ENCODE measurements at regions not wholly inside any gene's neighbourhood (a gene's known extent, or its start where the extent isn't known, plus 50 kb on each side); places are given as distances from the start of the nearest gene placed in this dataset.

GRCh38 chr13:68506888-68507551 is 1276.9 kb upstream of the PCDH9 start:
- no peak for DNase-seq (ENCODE audit: low read depth, low spot score)

- no peak for DNase-seq (ENCODE audit: low read depth, low spot score)
Observed at GRCh38 chr13:68490594-68490993, 1260.5 kb upstream of the PCDH9 start.

- no peak for DNase-seq (ENCODE audit: low read depth, low spot score)
Observed at GRCh38 chr13:68481130-68481529, 1251.0 kb upstream of the PCDH9 start.

- DNase-seq (ENCODE audit: low read depth, low spot score), result no peak
Observed at GRCh38 chr13:68473834-68474326, 1243.7 kb upstream of the PCDH9 start.

GRCh38 chr13:68467160-68467559 is 1237.0 kb upstream of the PCDH9 start:
- no peak for DNase-seq (ENCODE audit: low read depth, low spot score)

GRCh38 chr13:68440874-68441273 is 1210.7 kb upstream of the PCDH9 start:
- DNase-seq (ENCODE audit: low read depth, low spot score), result no peak

- DNase-seq (ENCODE audit: low read depth, low spot score), result no peak
Observed at GRCh38 chr13:68439817-68440216, 1209.7 kb upstream of the PCDH9 start.

- DNase-seq (ENCODE audit: low read depth, low spot score), result no peak
Observed at GRCh38 chr13:68428292-68428691, 1198.2 kb upstream of the PCDH9 start.

GRCh38 chr13:68417801-68418200 is 1187.7 kb upstream of the PCDH9 start:
- DNase-seq (ENCODE audit: low read depth, low spot score), result no peak

GRCh38 chr13:68410007-68410406 is 1179.9 kb upstream of the PCDH9 start:
- no peak for DNase-seq (ENCODE audit: low read depth, low spot score)

- no peak for DNase-seq (ENCODE audit: low read depth, low spot score)
Observed at GRCh38 chr13:68390987-68391386, 1160.9 kb upstream of the PCDH9 start.

- DNase-seq (ENCODE audit: low read depth, low spot score), result no peak
Observed at GRCh38 chr13:68386808-68387207, 1156.7 kb upstream of the PCDH9 start.

GRCh38 chr13:68380041-68380973 is 1150.2 kb upstream of the PCDH9 start:
- no peak for DNase-seq (ENCODE audit: low read depth, low spot score)

GRCh38 chr13:68378294-68378693 is 1148.2 kb upstream of the PCDH9 start:
- no peak for DNase-seq (ENCODE audit: low read depth, low spot score)

GRCh38 chr13:68375004-68375403 is 1144.9 kb upstream of the PCDH9 start:
- DNase-seq (ENCODE audit: low read depth, low spot score), result no peak

- DNase-seq (ENCODE audit: low read depth, low spot score), result no peak
Observed at GRCh38 chr13:68369739-68370138, 1139.6 kb upstream of the PCDH9 start.

- DNase-seq (ENCODE audit: low read depth, low spot score), result no peak
Observed at GRCh38 chr13:68368922-68369321, 1138.8 kb upstream of the PCDH9 start.

GRCh38 chr13:68359105-68359504 is 1129.0 kb upstream of the PCDH9 start:
- no peak for DNase-seq (ENCODE audit: low read depth, low spot score)

- no peak for DNase-seq (ENCODE audit: low read depth, low spot score)
Observed at GRCh38 chr13:68358294-68358705, 1128.2 kb upstream of the PCDH9 start.

GRCh38 chr13:68350554-68350953 is 1120.4 kb upstream of the PCDH9 start:
- no peak for DNase-seq (ENCODE audit: low read depth, low spot score)

- no peak for DNase-seq (ENCODE audit: low read depth, low spot score)
Observed at GRCh38 chr13:68347220-68347619, 1117.1 kb upstream of the PCDH9 start.

- no peak for DNase-seq (ENCODE audit: low read depth, low spot score)
Observed at GRCh38 chr13:68345963-68346531, 1115.9 kb upstream of the PCDH9 start.

Data from ELF-1 (cell line).